Body of pancreas (tissue), 4 donors: ENCODE measurements at regions not wholly inside any gene's neighbourhood (a gene's known extent, or its start where the extent isn't known, plus 50 kb on each side); places are given as distances from the start of the nearest gene placed in this dataset.

ENCODE experiments used
- ATAC-seq: fragments of 150-250 bp; one replicate; pipeline ENCODE4 v1.9.1; 2016
- DNase-seq, 4 donors: peaks; one replicate each; pipeline ENCODE4 v3.0.0-alpha.2; 2019
- H3K27ac ChIP-seq, 4 donors: fragments of 200-600 bp; sonication (generic); 1 replicate in 3 of 4; 2 replicates in 1 of 4; pipeline versions ENCODE4 v1.5.1 to v1.6.1; 2016 to 2019; ENCODE audit warnings: mild to moderate bottlenecking in 1 of 4, mixed read lengths in 1 of 4, moderate library complexity in 1 of 4
- H3K27me3 ChIP-seq, 2 donors: fragments of 200-600 bp; sonication (generic); one replicate each; pipeline ENCODE4 v1.6.0; 2016; ENCODE audit warnings: mild to moderate bottlenecking in 1 of 2
- H3K36me3 ChIP-seq, 2 donors: fragments of 200-600 bp; sonication (generic); replicated peaks in 1 of 2; 2 replicates each; pipeline ENCODE4 v1.5.1; 2016; ENCODE audit warnings: low read depth in 2 of 2; ENCODE audit not compliant: insufficient read depth in 1 of 2
- H3K4me1 ChIP-seq: fragments of 200-600 bp; sonication (generic); one replicate; pipeline ENCODE4 v1.6.0; 2016
- H3K4me3 ChIP-seq, 2 donors: fragments of 200-600 bp; sonication (generic); 1 replicate in 1 of 2; 2 replicates in 1 of 2; pipeline ENCODE4 v1.5.1; 2016 to 2019
- H3K9me3 ChIP-seq, 3 donors: fragments of 200-600 bp; sonication (generic); 1 replicate in 2 of 3; 2 replicates in 1 of 3; pipeline ENCODE4 v1.5.1; 2016
- POLR2A ChIP-seq, 3 donors: fragments of 450-650 bp; IDR thresholded peaks; one replicate each; pipeline ENCODE4 v1.6.1; 2016; ENCODE audit warnings: antibody characterized with exemption in 3 of 3, mild to moderate bottlenecking in 2 of 3
- WGBS, 2 donors: methylation state at CpG; one replicate each; pipeline ENCODE4 v1.1.5; 2017; 5-methylcytosine and 5-hydroxymethylcytosine counted together
- intact Hi-C: fragments of 100-400 bp; cut with DNase I; formaldehyde crosslinking; loops from one replicate; pipeline ENCODE4 v1.15.1; 2023
- TF ChIP-seq, protein P1 (sequence below), 7 experiments: fragments of 450-650 bp in 4 of 7; fragments of 200-600 bp in 3 of 7; sonication (generic) in 3 of 7; IDR thresholded peaks; one replicate each; pipeline ENCODE4 v1.5.1; 2016 to 2019; ENCODE audit warnings: antibody characterized with exemption in 7 of 7

DNA sequence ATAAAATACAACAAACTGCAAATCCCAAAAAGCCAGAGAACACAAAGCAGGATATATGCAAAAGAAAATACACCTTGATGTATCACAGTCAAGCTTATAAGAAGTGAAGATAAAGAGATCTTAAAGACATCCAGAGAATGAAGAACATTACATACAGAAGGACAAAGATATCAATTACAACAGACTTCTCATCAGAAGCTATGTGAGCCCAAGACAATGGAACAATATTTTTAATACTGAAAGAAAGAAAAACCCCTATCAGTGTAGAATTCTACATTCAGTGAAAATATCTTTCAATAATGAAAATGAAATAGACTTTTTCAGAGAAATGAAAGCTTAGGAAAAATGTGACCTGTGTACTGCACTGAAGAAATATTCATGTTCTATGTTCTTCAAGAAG is 104.5 kb upstream of the PHACTR3 start:
- no peak for DNase-seq
- TF ChIP-seq, protein P1, sequence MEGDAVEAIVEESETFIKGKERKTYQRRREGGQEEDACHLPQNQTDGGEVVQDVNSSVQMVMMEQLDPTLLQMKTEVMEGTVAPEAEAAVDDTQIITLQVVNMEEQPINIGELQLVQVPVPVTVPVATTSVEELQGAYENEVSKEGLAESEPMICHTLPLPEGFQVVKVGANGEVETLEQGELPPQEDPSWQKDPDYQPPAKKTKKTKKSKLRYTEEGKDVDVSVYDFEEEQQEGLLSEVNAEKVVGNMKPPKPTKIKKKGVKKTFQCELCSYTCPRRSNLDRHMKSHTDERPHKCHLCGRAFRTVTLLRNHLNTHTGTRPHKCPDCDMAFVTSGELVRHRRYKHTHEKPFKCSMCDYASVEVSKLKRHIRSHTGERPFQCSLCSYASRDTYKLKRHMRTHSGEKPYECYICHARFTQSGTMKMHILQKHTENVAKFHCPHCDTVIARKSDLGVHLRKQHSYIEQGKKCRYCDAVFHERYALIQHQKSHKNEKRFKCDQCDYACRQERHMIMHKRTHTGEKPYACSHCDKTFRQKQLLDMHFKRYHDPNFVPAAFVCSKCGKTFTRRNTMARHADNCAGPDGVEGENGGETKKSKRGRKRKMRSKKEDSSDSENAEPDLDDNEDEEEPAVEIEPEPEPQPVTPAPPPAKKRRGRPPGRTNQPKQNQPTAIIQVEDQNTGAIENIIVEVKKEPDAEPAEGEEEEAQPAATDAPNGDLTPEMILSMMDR (IDR thresholded peaks at IDR 0.05) = no peak
- TF ChIP-seq POLR2A (IDR thresholded peaks at IDR 0.05) = no peak
- intact Hi-C loops = no loop called here
- Histone ChIP-seq H3K27ac (no peak overlapping the region), H3K4me3 (no peak overlapping the region), H3K4me1 (no peaks in the 10 kb centered on the region), H3K9me3 (no peaks in the 10 kb centered on the region), H3K36me3 (no peaks in the 10 kb centered on the region), H3K27me3 (no peaks in the 10 kb centered on the region)
- no peak for ATAC-seq

DNA sequence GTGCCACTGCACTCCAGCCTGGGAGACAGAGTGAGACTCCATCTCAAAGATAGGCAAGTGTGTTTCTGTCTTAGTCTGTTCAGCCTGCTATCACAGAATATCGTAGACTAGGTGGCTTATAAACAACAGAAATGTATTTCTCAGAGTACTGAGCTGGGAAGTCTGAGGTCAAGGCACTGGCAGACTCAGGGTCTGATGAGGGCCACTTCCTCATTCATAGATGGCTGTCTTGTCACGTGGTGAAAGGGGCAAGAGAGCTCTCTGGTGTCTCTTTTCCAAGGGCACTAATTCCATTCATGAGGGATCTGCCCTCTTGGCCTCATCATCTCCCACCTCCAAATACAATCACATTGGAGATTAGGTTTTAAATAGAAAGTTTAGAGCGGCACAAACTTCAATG is 95.6 kb upstream of the PHACTR3 start:
- H3K27ac ChIP-seq = no peak overlapping the region
- WGBS, 2 donors = 66 to 68% methylated on average over 3 of the region's 3 CpGs
- H3K4me3 ChIP-seq = no peak overlapping the region
- TF ChIP-seq, protein P1 (IDR thresholded peaks at IDR 0.05) = no peak
- no peak for TF ChIP-seq POLR2A (IDR thresholded peaks at IDR 0.05)
- no peaks in the 10 kb centered on the region for H3K9me3 ChIP-seq
- intact Hi-C loops = no loop called here
- H3K36me3 ChIP-seq = no peaks in the 10 kb centered on the region
- ATAC-seq (no peak), DNase-seq (no peak)
- H3K4me1 ChIP-seq = no peaks in the 10 kb centered on the region
- no peaks in the 10 kb centered on the region for H3K27me3 ChIP-seq

DNA sequence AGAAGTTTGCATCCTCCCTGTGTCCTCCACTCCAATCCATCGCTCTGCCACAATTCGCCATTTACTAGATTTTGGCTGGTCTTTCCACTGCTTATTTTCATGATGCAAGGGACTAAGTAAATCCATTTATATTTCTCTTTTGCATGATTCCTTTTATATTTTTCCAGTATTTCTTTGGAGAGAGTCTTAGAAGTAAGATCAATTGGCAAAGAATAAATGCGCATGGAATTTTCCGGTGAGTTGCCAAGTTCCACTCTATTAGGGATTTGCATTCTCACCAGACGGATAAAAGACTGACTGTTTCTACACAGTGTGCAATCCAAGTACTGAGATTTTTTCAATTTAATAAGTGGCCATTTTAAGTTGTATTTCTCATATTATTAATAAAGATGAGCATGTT is 91.7 kb upstream of the PHACTR3 start:
- Histone ChIP-seq H3K4me1 (no peaks in the 10 kb centered on the region), H3K36me3 (no peaks in the 10 kb centered on the region), H3K9me3 (no peaks in the 10 kb centered on the region), H3K27me3 (peaks cover 0 to 11% of the 10 kb centered on the region in 2 donors), H3K27ac (no peak overlapping the region), H3K4me3 (no peak overlapping the region)
- WGBS, 2 donors = 75 to 81% methylated on average over 5 of the region's 5 CpGs
- ATAC-seq = no peak
- TF ChIP-seq, protein P1 (IDR thresholded peaks at IDR 0.05) = no peak
- no peak for TF ChIP-seq POLR2A (IDR thresholded peaks at IDR 0.05)
- intact Hi-C loops = no loop called here
- DNase-seq = no peak

DNA sequence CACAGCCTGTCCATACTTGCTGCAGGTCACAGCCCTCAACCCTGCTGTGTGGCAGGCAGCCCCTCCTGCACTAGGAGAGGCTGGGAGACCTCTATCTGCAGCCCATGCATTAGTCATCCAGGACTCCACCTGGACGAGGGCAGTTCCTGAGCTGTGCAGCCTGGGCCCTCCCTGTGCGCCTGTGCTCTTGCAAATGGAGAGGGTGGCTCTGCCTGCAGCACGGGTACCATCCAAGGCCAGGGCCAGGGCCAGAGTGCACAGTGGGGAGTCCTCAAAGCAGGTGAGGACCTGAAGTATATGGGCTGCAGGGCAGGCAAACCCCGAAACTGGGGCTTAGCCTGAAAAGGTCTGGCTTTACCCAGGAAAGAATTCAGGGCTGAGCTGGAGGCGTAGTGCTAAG is 89.8 kb upstream of the PHACTR3 start:
- Histone ChIP-seq H3K9me3 (no peaks in the 10 kb centered on the region), H3K4me1 (no peaks in the 10 kb centered on the region), H3K27ac (no peak overlapping the region), H3K27me3 (peaks cover 0 to 11% of the 10 kb centered on the region in 2 donors), H3K4me3 (no peak overlapping the region), H3K36me3 (no peaks in the 10 kb centered on the region)
- intact Hi-C loops = no loop called here
- no peak for DNase-seq
- ATAC-seq = no peak
- no peak for TF ChIP-seq POLR2A (IDR thresholded peaks at IDR 0.05)
- TF ChIP-seq, protein P1 (IDR thresholded peaks at IDR 0.05) = no peak
- WGBS, 2 donors = 51 to 53% methylated on average over 3 to 5 of the region's 5 CpGs

DNA sequence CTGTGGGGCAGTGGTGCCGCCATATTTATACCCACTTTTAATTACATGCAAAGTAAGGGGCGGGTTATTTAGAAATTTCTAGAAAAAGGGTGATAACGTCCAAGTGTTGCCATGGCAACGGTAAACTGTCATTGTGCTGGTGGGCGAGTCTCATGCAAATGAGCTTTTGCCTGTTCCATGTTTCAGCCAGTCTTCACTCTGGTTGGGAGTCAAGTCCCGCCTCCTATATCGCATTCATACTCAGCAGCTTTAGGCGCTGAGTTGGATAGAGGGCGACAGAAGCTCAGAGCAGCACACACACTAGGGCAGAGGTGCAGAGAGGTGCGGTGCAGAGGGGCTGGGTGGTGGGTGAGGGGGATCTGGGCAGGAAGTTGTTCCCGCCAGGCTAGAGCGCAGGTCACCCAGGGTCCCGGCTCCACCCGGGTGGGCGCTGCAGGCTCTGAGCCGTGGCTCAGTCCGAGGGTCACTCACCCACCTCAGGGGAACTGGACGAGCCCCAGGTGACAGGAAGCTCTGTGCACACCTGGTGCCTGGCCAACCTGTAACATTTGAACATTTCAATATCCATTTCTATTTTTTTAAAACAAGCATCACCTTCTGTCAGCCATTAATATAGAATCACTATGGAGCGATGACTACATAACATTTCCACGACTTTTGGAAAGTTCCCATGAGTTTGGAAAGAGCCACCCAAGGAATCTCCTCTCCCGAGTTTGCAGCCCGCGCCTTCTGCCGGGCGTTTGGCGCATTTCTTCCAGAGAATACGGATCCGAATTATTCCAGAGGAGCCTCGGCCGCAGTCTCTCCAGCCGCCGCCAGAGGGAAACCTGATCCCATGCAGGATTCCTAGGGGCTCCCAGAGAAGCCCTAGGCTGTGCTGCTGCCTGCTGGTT is 89.1 kb upstream of the PHACTR3 start:
- peak; percentile 72 to 85 (median 75) for DNase-seq
- TF ChIP-seq, protein P1 (IDR thresholded peaks at IDR 0.05) = peak; percentile 61 to 95 (median 83)
- no peak for TF ChIP-seq POLR2A (IDR thresholded peaks at IDR 0.05)
- no peaks in the 10 kb centered on the region for H3K36me3 ChIP-seq
- 17 to 18% methylated on average over 30 to 32 of the region's 32 CpGs for WGBS, 2 donors
- peaks cover 0 to 11% of the 10 kb centered on the region in 2 donors for H3K27me3 ChIP-seq
- H3K9me3 ChIP-seq = no peaks in the 10 kb centered on the region
- intact Hi-C loops = no loop called here
- no peak overlapping the region for H3K27ac ChIP-seq
- peak; percentile 88 for ATAC-seq
- H3K4me1 ChIP-seq = no peaks in the 10 kb centered on the region
- no peak overlapping the region for H3K4me3 ChIP-seq
